G401.6 (cell line): ENCODE measurements at regions not wholly inside any gene's neighbourhood (a gene's known extent, or its start where the extent isn't known, plus 50 kb on each side); places are given as distances from the start of the nearest gene placed in this dataset.
"Not testable (repeated sequence)": the region's sequence is repeated elsewhere in the genome, so short reads cannot be mapped to it uniquely, and the experiment has no call there.

Experiments
- FAIRE-seq: peaks from 2 replicates; lab custom pipeline; 2012; peaks lifted over from hg19 to GRCh38; lab: Jason Lieb, UNC

GRCh38 chr12:61044766-61045165, 1215.4 kb upstream of the USP15 start:
- FAIRE-seq: no peak

- FAIRE-seq: no peak
Observed at GRCh38 chr12:61070640-61071414, 1189.4 kb upstream of the USP15 start.

- no peak for FAIRE-seq
Observed at GRCh38 chr12:61072717-61073116, 1187.5 kb upstream of the USP15 start.

GRCh38 chr12:61095111-61095510, 1165.1 kb upstream of the USP15 start:
- no peak for FAIRE-seq

DNA sequence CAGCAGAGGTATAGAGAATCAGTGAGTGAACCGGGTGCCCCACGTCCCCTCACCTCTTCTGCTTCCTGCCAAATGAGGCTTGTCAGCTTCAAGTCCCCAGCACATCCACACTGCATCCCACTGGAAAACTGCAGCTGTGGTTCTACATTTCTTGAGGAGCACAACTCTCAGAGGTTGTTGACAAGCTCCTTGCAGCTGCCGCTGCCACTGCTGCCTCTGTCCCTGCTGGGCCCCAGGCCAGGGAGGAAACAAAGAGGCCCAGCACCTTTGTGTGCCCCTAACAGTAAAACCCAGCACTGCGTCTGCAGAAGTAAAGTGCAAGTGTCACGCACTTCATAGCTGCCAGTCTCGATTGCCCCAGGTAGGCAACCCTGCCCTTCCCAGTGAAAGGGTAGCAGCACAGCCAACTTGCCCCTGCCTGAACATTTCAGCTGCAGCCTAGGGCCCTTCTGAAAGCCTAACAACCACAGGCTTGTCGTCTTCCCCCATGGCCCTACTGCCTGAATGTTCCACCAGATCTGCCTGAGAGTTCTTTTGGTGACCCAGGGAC, 1162.1 kb upstream of the USP15 start:
- no peak for FAIRE-seq

GRCh38 chr12:61107118-61107517, 1153.1 kb upstream of the USP15 start:
- FAIRE-seq: no peak

- FAIRE-seq: no peak
Observed at GRCh38 chr12:61111218-61111617, 1149.0 kb upstream of the USP15 start.

DNA sequence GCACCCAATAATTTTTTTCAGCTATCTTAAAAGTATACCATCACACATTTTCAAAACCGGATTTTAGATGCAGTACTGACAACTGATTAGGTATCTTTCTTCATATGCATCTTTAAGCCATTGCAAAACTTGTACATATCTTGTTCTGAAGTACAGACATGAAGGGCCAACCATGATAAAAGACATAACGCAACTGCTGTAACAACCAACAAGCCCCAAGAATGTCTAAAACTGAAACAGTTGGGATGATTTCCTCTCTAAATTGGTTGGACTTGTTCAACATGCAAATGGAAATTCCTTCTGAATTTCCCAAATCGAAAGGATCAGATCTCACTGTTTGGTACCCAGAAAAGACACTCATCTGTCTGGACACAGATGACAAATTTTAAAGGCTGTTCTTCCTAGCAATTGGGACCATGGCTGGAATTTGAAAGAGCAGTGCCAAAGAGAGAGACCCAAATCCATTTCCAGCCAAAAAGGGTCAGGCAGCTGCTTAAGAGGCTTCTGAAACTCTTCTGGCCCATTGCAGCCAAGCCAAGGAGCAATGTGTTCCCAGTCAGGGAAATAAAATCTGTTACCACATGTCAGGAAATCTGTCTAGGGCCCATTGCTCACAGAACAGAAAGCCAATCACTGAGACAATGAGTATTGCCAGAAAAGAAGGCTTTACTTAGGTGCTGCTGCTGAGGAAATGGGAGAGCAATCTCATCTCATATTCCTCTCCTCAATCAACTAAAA, 1122.4 kb upstream of the USP15 start:
- no peak for FAIRE-seq

DNA sequence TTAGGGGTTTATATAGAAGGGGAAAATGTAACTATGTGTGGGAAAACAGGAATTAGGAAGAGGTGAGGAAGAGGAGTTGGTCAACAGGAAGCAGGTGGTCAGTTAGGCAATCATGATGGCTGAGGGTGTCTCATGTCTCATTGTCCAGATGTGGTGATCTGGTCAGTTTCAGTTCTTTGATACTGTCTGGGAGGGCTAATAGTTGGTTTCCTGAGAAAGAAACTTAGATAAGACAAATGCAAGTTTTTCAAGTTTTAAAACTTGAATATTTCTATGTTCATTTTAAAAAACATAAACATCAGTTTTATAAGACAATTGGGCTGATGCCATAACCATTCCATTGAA, 1121.8 kb upstream of the USP15 start:
- FAIRE-seq: no peak

DNA sequence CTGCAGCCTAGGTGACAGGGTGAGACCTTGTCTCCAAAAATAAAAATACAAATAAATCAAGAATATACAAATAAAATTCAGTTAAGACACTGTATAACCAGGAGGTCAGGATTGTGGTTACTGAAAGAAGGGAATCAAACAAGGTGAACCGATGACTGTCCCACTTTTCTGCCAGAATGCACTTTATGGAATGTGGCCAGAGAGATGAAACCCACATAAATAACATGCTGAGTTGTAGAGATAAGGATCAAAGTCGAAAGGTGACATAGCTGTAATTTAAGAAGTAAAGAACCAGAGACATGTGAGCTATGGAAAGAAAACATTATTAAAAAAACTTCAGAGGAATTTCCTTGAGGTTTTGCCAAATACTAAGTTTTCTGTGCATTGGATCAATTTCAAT, 1098.2 kb upstream of the USP15 start:
- no peak for FAIRE-seq

DNA sequence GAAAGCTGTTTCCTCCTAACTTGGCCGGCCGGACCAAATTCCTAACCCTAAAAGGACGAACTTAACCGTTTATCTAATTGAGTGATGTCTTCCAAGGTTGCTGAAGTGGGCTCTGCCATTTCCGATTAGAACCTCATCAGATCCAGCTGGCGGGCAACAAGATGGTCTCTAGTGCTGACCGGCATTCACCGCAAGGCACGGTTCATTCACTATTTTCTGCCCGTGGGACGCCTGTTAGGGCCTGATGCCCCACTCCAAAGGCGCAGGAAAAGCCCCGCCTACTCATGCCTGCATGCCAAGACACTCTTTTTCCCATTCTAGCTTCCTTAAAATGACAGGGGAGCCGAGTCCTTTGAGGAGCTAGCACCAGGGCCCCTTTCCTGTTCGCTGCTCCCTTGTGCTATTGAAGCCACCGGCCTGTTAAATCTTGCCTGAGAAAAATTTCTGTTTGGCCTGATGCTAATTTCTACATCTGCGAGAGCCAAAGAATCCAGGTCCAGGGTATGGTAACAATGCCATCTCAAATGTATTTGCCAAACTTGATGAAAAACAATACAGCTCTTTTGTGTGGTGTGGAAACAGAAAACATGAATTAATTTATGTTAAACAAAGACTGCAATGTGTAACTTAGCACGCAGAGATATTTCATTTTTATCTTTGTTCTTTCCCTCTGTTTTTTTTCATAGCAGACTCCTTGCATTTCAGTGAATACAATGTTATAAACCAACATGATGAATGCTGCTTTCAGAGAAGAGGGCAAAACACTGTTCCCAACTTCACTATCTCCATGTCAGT, 1071.2 kb upstream of the USP15 start:
- no peak for FAIRE-seq

DNA sequence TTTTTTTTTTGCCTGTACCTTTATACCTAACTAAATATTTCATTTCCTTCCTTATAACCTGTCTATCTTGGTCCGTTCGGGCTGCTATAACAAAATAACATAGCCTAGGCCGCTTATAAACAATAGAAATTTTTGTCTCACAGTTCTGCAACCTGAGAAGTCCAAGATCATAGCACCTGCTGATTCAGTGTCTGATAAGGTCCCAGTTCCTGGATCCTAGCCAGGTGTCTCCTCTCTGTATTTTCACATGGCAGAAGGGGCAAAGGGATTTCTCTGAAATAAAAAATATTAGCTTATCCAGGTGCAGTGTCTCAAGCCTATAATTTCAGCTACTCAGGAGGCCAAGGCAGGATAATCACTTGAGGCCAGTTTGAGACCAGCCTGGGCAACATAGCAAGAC, 1046.6 kb upstream of the USP15 start:
- no peak for FAIRE-seq

DNA sequence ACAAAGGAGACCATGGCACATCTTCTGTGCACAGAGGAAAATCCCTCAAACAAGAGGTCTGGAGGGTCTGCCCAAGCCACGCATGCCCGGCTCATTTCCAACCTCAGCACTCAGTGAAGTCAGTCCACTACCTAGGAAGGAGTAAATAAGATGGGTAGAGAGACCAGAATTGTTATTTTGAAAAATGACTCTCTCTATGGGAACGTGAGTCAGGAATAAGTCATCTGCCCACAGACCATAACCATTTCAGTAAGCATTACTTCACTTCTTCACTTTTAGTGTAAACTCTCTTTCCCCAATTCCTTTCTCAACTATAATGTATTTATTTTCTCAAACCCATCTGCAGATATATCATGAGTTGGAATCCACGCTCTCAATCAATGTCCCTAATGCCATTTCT, 1039.9 kb upstream of the USP15 start:
- no peak for FAIRE-seq

DNA sequence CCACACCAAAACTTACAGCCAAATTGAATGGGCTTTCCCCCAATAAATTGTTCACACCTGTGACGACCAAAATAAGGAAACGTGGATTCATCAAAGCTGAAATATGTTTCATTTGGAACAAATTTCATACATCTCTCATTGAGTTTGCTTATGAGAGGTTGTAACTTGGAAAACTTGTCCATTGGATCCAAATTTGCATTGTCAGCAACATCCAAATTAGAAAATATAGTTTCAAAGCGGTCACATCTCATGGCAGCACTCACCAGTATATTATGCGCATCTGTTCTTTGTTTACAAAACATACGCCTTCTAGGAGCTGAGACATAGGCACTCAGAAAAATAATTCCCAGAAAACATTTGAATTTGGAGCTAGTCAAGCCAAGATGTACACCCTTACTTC, 1028.2 kb upstream of the USP15 start:
- no peak for FAIRE-seq

- FAIRE-seq: no peak
Observed at GRCh38 chr12:61250303-61250702, 1009.9 kb upstream of the USP15 start.

DNA sequence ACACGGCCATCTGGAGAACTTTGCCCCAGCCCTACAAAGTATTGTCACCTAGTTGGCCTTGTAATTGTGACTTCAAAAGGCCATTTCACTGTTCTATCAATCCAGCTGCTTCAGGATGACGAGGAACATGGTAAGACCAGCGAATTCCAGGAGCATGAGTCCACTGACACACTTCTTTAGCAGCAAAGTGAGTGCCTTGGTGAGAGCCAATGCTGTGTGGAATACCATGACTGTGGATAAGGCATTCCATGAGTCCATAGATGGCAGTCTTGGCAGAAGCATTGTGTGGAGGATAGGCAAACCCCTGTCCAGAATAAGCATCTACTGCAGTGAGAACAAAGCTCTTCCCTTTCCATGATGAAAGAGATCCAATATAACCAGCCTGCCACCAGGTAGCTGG, 1009.1 kb upstream of the USP15 start:
- no peak for FAIRE-seq

- FAIRE-seq: no peak
Observed at GRCh38 chr12:61254225-61254624, 1006.0 kb upstream of the USP15 start.

GRCh38 chr12:61264294-61264693, 995.9 kb upstream of the USP15 start:
- not testable (repeated sequence) for FAIRE-seq

GRCh38 chr12:61267474-61267873, 992.7 kb upstream of the USP15 start:
- no peak for FAIRE-seq

GRCh38 chr12:61272441-61272840, 987.8 kb upstream of the USP15 start:
- no peak for FAIRE-seq

DNA sequence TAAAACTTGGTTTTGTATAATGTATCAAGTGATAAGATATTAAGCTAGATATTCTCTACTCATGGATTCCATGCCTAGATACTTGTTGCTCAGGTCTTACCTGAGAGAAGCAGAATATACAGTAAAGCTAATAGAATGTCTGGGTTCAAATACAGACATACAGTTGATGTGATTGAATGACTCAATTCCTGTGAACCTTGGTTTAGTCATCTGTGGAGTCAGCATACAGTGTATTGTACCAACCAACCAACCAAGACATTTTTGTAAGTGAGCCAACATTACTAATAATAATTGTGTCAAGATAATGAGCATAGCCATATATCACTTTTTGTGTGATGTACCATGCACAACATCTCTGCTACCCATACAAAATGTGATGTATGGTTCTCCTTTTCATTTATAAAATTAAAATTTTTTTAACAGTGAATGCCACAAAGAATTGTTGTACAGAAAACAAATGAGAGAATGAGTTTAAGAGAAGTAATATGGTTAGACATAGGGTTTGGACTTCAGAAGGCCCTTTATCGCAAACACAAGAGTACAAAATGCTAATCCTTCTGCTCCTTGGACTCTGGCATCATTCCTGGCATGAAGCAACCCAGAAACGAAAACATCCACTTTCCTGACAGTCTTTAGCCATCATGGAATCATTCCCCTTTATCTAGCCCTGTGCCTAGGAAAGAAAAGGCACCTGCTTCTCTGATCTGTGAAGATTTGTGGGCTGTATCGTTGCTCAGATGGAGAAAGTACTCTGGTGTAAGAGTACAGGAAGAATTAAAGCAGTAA, 977.2 kb upstream of the USP15 start:
- FAIRE-seq: no peak

DNA sequence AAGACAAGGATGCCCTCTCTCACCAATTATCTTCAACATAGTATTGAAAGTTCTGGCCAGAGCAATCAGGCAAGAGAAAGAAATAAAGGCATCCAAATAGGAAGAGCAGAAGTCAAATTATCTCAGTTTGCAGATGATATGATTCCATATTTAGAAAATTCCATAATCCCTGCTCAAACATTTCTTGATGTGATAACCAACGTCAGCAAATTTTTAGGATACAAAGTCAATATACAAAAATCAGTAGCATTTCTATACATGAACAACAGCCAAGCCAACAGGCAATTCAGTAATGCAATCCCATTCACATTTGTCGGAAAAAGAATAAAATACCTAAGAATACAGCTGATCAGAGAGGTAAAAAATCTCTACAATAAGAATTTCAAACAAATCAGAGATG, 969.7 kb upstream of the USP15 start:
- no peak for FAIRE-seq
